Endodermal cell (in vitro differentiated cells): ENCODE measurements at regions not wholly inside any gene's neighbourhood (a gene's known extent, or its start where the extent isn't known, plus 50 kb on each side); places are given as distances from the start of the nearest gene placed in this dataset.

Source experiments
- DNase-seq: peaks from one replicate; pipeline ENCODE4 v3.0.0-alpha.2; 2017
- H3K27ac ChIP-seq: 2 replicates; pipeline ENCODE4 v1.5.1; 2013; ENCODE audit warnings: mild to moderate bottlenecking, low read depth, low read length, moderate library complexity
- H3K27me3 ChIP-seq: 2 replicates; pipeline ENCODE4 v1.6.1; 2013; ENCODE audit warnings: mild to moderate bottlenecking, low read length, moderate library complexity; ENCODE audit not compliant: insufficient read depth, control insufficient read depth, poor library complexity, severe bottlenecking
- H3K36me3 ChIP-seq: 2 replicates; pipeline ENCODE4 v1.7.0; 2013; ENCODE audit warnings: mild to moderate bottlenecking, low read length, moderate library complexity; ENCODE audit not compliant: control insufficient read depth, insufficient read depth
- H3K4me1 ChIP-seq: one replicate; pipeline ENCODE4 v1.7.0; 2013; ENCODE audit warnings: low read length; ENCODE audit not compliant: control insufficient read depth, insufficient read depth
- H3K4me3 ChIP-seq: 2 replicates; pipeline ENCODE4 v1.5.1; 2013; ENCODE audit warnings: mild to moderate bottlenecking, low read length, moderate library complexity
- H3K9ac ChIP-seq: 2 replicates; pipeline ENCODE4 v1.6.1; 2013; ENCODE audit warnings: mild to moderate bottlenecking, low read length, moderate library complexity; ENCODE audit not compliant: poor library complexity, severe bottlenecking; ENCODE audit errors: extremely low read depth
- H3K9me3 ChIP-seq: 2 replicates; pipeline ENCODE4 v1.6.1; 2013; ENCODE audit warnings: mild to moderate bottlenecking, low read length, moderate library complexity; ENCODE audit not compliant: control insufficient read depth
- H3K27ac Mint-ChIP-seq: 2 replicates; pipeline ENCODE4 v1.8.0; 2020; ENCODE audit warnings: mixed read lengths
- H3K27me3 Mint-ChIP-seq: 2 replicates; pipeline ENCODE4 v1.8.0; 2021; ENCODE audit warnings: mild to moderate bottlenecking, mixed read lengths; ENCODE audit not compliant: insufficient read depth
- H3K36me3 Mint-ChIP-seq: 2 replicates; pipeline ENCODE4 v1.8.0; 2020; ENCODE audit warnings: low read depth, mixed read lengths
- H3K4me1 Mint-ChIP-seq: 2 replicates; pipeline ENCODE4 v1.8.0; 2020; ENCODE audit warnings: mixed read lengths
- H3K4me3 Mint-ChIP-seq: 2 replicates; pipeline ENCODE4 v1.8.0; 2020; ENCODE audit warnings: mild to moderate bottlenecking, moderate library complexity, mixed read lengths
- H3K9me3 Mint-ChIP-seq: 2 replicates; pipeline ENCODE4 v1.8.0; 2020; ENCODE audit warnings: mild to moderate bottlenecking, mixed read lengths
- WGBS, 2 experiments: methylation state at CpG; one replicate each; pipeline versions ENCODE4 v1.1.5 to v1.1.7; 2013; ENCODE audit warnings: missing lambda C conversion rate in 2 of 2, mixed read lengths in 1 of 2; ENCODE audit not compliant: insufficient coverage in 1 of 2, insufficient read length in 1 of 2; 5-methylcytosine and 5-hydroxymethylcytosine counted together
- TF ChIP-seq, protein P1 (sequence below): fragments of 200-600 bp; sonication (generic); conservative IDR thresholded peaks from 2 replicates; pipeline ENCODE4 v1.5.0; 2021; ENCODE audit warnings: antibody characterized with exemption, mild to moderate bottlenecking

DNA sequence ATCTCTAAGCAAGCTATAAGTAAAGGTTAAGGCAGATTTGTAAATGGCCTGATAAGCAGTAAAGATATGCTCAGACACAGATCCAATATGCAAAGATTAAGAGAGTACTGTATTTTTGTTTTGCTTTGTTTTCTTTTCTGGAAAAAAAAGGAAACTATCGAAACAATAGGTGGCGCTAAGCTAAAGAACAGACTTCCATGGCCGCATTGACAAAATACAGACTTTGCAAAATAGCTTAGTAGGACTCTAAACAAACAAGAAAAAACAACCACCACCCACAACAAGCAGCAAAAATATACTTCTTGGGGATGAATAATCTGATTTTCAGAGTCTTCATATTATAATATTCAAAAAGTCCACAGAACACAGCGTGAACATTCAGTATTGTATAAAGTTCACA, 758.4 kb upstream of the ROBO1 start:
- Mint-ChIP-seq H3K27me3 (no peaks in the 10 kb centered on the region), H3K27ac (no peak overlapping the region), H3K9me3 (peaks cover 5% of the 10 kb centered on the region), H3K4me1 (peaks cover 6% of the 10 kb centered on the region), H3K36me3 (no peaks in the 10 kb centered on the region), H3K4me3 (no peak overlapping the region)
- no peaks in the 10 kb centered on the region for H3K4me1 ChIP-seq
- no peaks in the 10 kb centered on the region for H3K9me3 ChIP-seq
- H3K36me3 ChIP-seq: no peaks in the 10 kb centered on the region
- no peak overlapping the region for H3K4me3 ChIP-seq
- 68% methylated on average over 4 of the region's 4 CpGs; no CpG with 5 or more reads in 1 of the 2 experiments for WGBS, 2 experiments
- H3K27me3 ChIP-seq: no peaks in the 10 kb centered on the region
- no peak for DNase-seq
- H3K27ac ChIP-seq: no peak overlapping the region
- H3K9ac ChIP-seq: no peak overlapping the region
- TF ChIP-seq, protein P1, sequence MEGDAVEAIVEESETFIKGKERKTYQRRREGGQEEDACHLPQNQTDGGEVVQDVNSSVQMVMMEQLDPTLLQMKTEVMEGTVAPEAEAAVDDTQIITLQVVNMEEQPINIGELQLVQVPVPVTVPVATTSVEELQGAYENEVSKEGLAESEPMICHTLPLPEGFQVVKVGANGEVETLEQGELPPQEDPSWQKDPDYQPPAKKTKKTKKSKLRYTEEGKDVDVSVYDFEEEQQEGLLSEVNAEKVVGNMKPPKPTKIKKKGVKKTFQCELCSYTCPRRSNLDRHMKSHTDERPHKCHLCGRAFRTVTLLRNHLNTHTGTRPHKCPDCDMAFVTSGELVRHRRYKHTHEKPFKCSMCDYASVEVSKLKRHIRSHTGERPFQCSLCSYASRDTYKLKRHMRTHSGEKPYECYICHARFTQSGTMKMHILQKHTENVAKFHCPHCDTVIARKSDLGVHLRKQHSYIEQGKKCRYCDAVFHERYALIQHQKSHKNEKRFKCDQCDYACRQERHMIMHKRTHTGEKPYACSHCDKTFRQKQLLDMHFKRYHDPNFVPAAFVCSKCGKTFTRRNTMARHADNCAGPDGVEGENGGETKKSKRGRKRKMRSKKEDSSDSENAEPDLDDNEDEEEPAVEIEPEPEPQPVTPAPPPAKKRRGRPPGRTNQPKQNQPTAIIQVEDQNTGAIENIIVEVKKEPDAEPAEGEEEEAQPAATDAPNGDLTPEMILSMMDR: peak; percentile 69

DNA sequence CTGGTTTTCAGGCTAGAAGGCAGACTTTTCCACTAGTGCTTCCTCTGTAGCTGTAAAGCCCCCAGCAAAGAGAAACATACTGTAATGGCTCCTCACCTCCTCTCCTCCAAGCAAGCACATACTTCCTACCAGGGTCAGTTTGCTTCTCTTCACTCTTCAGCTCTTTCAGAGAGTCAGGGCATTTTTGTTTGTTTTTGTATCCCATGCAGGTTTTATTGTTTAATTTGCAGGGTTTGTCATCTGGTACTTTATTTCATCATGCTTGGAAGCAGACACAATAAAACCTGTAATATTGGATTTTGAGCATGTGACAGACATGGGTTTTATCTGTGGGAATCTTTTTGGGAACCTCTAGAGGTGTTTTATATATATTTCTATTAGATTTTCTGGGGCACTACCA, 753.3 kb upstream of the ROBO1 start:
- Histone ChIP-seq H3K9ac (no peak overlapping the region), H3K27ac (no peak overlapping the region), H3K9me3 (no peaks in the 10 kb centered on the region), H3K27me3 (no peaks in the 10 kb centered on the region), H3K36me3 (no peaks in the 10 kb centered on the region), H3K4me3 (no peak overlapping the region), H3K4me1 (no peaks in the 10 kb centered on the region)
- no peak for DNase-seq
- TF ChIP-seq, protein P1: no peak
- Mint-ChIP-seq H3K4me3 (no peak overlapping the region), H3K27me3 (no peaks in the 10 kb centered on the region), H3K4me1 (peaks cover 8% of the 10 kb centered on the region), H3K27ac (no peak overlapping the region), H3K36me3 (no peaks in the 10 kb centered on the region), H3K9me3 (no peaks in the 10 kb centered on the region)

GRCh38 chr3:80519436-80519835, 751.6 kb upstream of the ROBO1 start:
- Mint-ChIP-seq H3K9me3 (no peaks in the 10 kb centered on the region), H3K4me1 (peaks cover 5% of the 10 kb centered on the region), H3K27ac (no peak overlapping the region), H3K36me3 (no peaks in the 10 kb centered on the region), H3K27me3 (no peaks in the 10 kb centered on the region), H3K4me3 (no peak overlapping the region)
- TF ChIP-seq, protein P1: no peak
- H3K4me3 ChIP-seq: no peak overlapping the region
- no peaks in the 10 kb centered on the region for H3K36me3 ChIP-seq
- H3K27ac ChIP-seq: no peak overlapping the region
- no peaks in the 10 kb centered on the region for H3K27me3 ChIP-seq
- WGBS, 2 experiments: 94% methylated on average over 4 of the region's 5 CpGs; no CpG with 5 or more reads in 1 of the 2 experiments
- H3K9ac ChIP-seq: no peak overlapping the region
- H3K9me3 ChIP-seq: no peaks in the 10 kb centered on the region
- no peaks in the 10 kb centered on the region for H3K4me1 ChIP-seq
- no peak for DNase-seq
